NOMO-1 (cell line): ENCODE measurements at regions not wholly inside any gene's neighbourhood (a gene's known extent, or its start where the extent isn't known, plus 50 kb on each side); places are given as distances from the start of the nearest gene placed in this dataset.
"Not testable (repeated sequence)": the region's sequence is repeated elsewhere in the genome, so short reads cannot be mapped to it uniquely, and the experiment has no call there.

Experiments used
- DNase-seq, 2 experiments: peaks; one replicate each; lab custom pipeline; 2025; ENCODE audit not compliant: unreplicated experiment in 2 of 2; lab: John Stamatoyannopoulos, UW

DNA sequence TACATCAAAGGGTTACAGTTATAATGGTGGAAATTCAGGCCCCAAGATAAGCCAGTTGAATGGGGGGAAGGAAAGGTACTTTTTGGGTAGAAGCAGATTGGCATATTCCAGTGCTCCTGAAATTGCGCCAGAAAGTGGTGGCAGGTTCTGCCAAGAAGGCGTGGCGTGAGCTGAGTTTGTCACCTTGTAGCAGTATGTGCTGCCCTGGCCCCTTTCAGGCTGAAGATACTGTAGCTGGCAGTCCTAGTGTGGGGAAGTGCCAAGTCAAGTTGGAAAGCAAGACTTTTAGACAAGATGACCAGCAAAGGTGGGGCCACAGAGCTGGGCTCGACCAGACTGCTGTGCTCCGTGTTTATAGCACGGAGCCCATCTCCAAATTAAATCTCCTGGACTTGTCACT, 133.6 kb upstream of the GLRA1 start:
- DNase-seq: no peak

GRCh38 chr5:152056931-152057330, 132.3 kb upstream of the GLRA1 start:
- DNase-seq: no peak

- DNase-seq: no peak
Measured at GRCh38 chr5:152052470-152052869, 127.8 kb upstream of the GLRA1 start.

DNA sequence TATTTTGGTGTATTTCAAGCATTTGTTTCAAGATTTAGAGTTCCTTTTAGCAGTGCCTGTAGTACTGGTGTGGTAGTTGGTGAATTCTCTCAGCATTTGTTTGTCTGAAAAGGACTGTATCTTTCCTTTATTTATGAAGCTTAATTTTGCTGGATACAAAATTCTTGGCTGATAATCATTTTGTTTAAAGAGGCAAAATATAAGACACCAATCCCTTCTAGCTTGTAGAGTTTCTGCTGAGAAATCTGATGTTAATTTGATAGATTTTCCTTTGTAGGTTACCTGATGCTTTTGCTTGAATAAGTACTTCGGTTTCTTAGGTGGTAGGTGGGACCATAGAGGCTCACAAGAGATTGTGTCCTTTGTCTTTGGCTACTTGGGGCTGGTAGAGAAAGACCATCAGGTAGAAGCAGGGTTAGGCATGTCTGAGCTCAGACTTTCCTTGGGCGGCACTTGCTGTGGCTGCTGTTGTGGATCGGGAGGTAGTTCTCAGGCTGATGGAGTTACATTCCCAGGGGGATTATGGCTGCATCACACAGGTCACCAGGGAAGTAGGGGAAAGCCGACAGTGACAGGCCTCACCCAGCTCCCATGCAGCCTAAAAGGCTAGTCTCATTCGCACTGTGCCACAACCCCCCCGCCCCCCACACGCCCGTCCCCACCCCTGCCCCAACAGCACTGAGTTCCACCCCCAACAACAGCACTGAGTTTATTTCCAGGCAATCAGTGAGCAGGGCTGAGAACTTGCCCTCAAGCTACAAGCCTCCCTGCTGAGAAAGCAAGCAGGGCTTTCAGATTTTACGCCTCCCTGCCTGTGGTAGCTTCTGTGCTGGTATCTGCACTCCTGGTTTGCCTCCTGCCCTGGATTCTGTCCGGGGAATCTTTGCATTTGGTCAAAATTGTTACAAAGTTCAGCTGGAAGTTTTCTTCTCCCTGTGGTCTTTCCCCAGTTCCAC, 127.1 kb upstream of the GLRA1 start:
- DNase-seq: no peak

GRCh38 chr5:152046361-152046760, 121.7 kb upstream of the GLRA1 start:
- DNase-seq: no peak

- not testable (repeated sequence) for DNase-seq
Measured at GRCh38 chr5:152038856-152039255, 114.2 kb upstream of the GLRA1 start.

GRCh38 chr5:152026328-152027024, 101.8 kb upstream of the GLRA1 start:
- not testable (repeated sequence) for DNase-seq

DNA sequence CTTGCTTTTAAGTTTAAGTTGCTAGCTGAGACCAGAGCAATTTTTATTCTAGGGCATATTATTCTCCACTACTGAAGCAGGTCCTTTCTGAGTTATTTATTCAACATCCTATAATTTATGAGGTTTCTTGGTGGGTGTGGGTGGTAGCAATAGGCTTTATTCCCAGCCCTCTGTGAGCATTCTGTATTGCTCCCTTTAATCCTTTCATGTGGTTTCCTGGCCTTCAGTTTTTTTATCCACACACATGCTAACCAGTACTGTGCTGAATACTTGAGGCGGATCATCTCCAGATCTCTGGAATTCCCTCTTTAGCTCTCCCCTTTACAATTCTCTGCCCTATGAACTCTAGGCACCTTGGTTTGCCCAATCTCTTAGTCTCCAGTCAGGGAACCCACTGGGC, 91.8 kb upstream of the GLRA1 start:
- no peak for DNase-seq

DNA sequence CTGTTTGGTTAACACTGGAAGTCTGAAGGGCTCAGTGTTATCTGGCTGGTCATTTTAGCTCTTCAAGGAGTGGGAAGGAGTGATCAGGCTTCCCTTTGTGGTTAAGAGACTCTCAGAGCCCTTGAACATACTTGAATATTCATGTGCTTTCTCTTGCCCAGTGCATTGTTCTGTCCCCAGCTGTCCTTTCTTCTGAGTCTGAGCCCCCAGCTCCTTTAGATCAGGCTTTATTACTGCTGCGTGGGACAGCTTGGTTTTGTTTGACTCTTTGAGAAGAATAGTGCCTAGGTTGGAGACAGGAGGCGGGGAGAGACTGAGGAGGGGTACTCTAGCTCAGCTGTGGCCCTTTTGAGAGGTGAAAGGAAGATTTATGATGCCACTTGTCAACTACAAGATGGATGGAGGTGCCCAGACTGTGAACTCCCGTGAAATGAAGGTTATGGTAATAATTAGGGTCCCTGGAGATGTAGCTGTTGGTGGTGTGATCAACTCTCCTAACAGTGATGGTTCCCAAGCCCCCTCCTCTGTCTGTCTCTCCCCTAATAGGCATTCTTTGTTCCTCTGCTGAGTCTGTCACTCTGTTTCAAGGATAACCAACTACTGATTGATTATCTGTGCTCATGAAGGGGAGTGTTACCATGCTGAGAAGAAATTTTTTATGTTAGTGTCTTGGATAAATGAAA, 83.1 kb upstream of the GLRA1 start:
- no peak for DNase-seq

- no peak for DNase-seq
Measured at GRCh38 chr5:152004095-152004494, 79.4 kb upstream of the GLRA1 start.
